ENCODE measurements at regions not wholly inside any gene's neighbourhood (a gene's known extent, or its start where the extent isn't known, plus 50 kb on each side); places are given as distances from the start of the nearest gene placed in this dataset.

- no peak for DNase-seq
Measured at GRCh38 chr16:85466304-85466700, 146.8 kb upstream of the GSE1 start.

DNA sequence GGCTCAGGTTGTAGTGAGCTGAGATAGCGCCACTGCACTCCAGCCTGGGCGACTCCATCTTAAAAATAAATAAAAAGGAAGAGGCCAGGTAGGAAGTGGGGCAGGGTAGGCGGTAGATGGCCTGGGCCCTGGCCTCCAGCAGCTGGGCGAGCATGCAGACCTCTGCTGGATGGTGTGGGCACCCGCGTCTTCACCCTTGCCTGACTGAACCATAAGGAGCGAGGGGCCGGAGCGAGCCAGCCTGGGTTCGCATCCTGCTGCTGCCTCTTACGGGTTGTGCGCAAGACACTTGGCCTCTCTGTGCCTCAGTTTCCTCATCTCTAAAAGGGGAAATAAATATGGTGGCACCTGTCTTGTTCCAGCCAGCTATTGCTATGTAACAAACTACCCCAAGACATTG lies 146.1 kb upstream of the GSE1 start:
- DNase-seq = no peak

- DNase-seq = no peak
Measured at GRCh38 chr16:85469929-85470590, 143.1 kb upstream of the GSE1 start.

- no peak for DNase-seq
Measured at GRCh38 chr16:85470873-85471272, 142.2 kb upstream of the GSE1 start.

- DNase-seq = peak; percentile 51
Measured at GRCh38 chr16:85471469-85472431, 141.4 kb upstream of the GSE1 start.

DNA sequence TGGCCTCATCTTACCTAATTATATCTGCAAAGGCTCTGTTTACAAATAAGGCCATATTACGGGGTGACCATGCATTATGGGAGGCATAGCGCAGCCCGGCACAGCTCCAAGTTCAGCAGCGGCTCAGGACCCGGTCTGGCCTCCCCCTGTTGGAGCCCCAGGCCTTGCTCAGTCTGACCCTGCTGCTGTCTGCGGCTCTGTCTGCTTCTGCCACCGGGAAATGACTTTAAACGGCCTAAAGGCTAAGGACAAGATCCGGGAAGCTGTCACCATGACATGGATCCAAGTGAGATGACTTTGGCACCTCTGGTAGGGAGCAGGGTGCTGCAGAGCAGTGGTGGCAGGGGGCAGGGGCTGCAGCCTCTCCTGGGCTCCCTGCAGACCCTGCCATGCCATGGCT lies 140.6 kb upstream of the GSE1 start:
- DNase-seq = no peak

DNA sequence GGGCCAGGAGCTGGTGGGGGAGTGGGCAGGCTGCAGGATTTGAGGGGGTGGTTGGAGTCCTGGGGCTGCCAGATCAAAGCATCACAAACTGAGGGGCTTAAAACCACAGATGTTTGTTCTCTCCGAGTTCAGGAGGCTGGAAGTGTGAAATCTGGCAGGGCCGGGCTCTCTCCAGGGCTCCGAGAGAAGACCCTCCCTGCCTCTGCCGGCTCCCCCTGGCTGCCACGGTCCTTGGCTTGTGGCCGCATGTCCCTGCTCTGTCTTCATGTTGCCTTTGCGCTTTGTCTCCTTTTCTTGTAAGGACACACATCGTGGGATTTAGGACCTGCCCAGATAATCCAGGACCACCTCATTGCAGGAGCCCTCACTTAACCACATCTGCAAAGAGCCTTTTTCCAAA lies 139.8 kb upstream of the GSE1 start:
- DNase-seq = no peak

- peak; percentile 72 for DNase-seq
Measured at GRCh38 chr16:85473909-85474620, 139.1 kb upstream of the GSE1 start.

GRCh38 chr16:85474621-85475217 lies 138.4 kb upstream of the GSE1 start:
- no peak for DNase-seq

DNA sequence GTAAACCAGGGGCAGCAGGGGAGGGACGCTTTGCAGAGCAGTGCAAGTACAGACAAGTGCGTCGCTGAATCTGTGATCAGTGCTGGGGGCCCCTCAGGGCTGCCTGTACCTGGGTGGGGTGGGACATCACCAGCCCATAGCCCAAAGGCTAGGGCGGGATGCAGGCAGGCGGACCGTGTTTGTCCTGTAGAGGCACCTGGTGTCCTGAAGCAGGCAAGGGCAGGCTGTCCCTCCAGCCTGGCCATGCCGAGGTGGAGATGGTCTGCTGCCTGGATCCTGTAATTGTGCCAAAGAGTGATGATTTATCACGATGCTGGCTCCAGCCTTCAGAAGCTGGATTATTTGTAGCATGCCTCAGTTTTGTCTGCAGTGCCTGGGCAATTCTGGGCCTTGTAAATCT lies 137.9 kb upstream of the GSE1 start:
- DNase-seq = no peak

DNA sequence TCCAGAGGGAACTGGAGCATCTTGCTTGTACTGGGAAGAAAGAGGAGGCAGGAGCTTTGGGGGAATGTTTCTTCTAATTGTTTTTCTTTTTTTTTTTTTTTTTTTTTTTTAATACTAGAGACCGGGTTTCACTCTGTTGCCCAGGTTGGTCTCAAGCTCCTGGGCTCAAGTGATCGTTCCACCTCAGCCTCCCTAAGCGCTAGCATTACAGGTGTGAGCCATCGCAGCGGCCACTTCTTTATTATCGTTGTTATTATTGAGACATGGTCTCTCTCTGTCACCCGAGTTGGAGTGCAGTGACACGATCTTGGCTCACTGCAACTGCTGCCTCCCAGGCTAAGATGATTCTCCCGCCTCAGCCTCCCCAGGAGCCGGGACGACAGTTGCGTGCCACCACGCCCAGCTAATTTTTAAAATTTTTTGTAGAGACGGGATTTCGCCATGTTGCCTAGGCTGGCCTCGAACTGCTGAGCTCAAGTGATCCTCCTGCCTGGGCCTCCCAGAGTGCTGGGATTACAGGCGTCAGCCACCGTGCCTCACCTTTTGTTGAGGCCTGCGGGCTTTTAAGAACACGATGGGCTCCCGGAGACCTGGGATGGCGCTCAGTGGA lies 137.3 kb upstream of the GSE1 start:
- DNase-seq = no peak

DNA sequence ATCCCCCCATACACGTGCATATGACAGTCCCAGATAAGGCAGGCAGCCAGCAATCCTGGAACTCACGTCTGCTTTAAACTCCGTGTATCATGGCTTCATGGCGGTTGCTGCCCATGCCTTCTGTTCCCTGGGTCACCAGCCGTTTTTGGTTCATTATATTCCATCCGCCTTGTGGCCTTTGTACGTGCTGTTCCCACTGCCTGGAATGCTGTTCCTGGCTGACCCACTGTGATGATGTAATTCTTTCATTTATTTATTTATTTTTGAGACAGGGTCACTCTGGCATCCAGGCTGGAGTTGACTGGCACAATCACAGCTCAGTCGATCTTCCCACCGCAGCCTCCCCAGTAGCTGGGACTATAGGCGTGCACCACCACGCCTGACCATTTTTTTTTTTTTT lies 136.7 kb upstream of the GSE1 start:
- no peak for DNase-seq

DNA sequence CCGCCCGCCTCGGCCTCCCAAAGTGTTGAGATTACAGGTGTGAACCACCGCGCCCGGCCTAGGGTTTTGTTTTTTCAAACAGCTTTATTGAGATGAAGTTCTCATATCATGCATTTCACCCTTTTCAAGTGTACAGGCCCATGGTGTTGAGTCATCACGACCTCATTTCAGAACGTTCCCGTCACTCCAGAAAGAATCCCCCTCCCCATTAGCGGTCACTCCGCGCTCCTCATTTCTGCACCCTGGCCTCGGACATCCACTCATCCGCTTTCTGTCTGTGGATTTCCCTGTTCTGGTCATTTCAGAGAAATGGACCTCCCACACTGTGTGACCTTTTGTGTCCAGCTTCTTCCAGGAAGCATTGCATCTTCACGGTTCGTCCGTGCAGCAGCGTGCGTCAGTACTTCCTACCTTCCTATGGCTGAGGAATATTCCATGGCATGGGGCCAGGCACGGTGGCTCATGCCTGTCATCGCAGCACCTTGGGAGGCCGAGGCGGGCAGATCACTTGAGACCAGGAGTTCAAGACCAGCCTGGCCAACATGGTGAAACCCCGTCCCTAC lies 135.2 kb upstream of the GSE1 start:
- DNase-seq = no peak

GRCh38 chr16:85479972-85480726 lies 133.0 kb upstream of the GSE1 start:
- peak; percentile 64 for DNase-seq

- no peak for DNase-seq
Measured at GRCh38 chr16:85480727-85481101, 132.4 kb upstream of the GSE1 start.

- no peak for DNase-seq
Measured at GRCh38 chr16:85481206-85481605, 131.9 kb upstream of the GSE1 start.

DNA sequence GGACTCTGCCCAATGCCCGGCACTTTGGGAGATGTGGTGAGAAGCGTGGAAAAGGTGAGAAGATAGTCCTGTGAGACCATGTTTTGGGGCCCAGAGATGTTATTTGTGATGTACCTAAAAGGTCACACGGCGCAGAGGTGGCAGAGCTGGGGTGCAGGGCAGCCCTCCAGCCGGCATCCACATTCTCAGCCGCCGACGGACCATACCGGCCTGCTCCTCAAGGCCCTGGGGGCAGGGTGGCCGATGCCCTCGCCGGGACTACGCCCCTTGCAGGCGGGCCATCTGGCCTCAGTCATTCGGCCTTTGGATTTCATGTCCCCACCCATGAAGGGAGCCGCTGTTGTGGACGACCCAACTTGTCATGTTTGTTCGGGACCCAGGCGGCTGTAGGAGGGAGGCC lies 131.4 kb upstream of the GSE1 start:
- DNase-seq = no peak

DNA sequence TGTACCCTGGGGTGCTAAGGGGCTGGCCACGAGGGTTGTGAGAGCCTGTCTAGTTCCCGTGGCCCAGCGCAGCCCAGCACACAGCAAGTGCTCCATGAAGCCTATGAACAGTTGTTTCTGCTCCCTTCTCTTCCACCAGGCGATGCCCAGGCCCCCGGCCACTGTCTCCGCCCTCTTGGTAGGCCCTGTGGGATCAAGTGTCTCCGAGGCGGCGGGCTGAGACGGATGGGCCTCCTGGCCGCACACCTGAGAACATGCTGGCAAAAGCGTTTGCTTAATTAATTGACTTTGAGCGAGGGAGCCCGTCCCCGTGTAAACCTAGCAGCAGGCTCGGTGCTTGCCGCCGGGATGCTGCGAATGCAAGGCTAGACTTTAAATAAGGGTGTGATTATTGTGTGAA lies 129.7 kb upstream of the GSE1 start:
- DNase-seq = peak; percentile 73

DNA sequence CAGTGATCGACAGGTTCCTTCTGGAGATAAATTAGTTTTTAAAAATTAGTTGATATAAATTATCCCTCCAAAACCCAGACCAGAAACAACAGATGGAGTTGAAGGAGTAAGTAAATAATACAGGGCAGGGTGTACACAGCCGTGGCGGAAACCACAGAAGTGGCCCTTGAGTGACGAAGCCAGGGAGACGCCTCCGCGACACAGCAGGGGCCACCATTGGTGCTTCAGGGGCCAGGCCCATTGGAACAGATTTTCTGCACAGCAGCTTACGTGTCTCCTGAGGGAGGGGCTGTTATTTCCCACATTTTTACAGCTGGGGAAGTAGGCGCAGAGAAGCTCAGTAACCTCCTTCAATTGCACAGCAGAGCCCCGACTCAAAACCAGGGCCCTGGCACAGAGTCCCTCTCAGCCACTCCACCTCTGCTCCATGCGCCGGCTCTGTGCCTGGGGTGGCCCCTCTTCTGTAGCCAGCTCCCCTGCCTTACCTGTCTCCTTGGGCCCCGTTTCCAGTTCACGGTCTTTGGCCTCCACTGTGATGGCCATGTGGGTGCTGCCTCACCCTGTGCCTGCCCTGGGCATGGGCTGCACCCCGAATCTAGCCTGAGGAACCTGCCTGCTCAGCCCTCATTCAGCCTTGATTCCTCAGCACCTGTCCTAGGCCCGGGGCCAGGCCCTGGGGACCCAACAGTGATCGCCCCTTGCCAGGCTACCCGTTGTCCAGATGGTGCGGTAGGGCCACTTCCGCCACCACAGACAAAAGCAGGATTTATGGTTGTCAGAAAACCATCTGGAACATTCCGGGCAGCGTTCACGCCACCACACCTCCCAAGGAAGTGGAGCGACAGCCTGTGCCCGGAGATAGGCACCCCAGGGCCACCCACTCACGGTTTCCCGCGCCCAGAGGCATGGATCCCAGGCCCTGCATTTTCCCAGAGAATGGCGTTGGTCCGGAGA lies 128.5 kb upstream of the GSE1 start:
- DNase-seq = peak; percentile 93

GRCh38 chr16:85485379-85485778 lies 127.7 kb upstream of the GSE1 start:
- peak; percentile 87 for DNase-seq

All from NCI-H1092 (cell line).